Ishikawa (cell line): ENCODE measurements at regions not wholly inside any gene's neighbourhood (a gene's known extent, or its start where the extent isn't known, plus 50 kb on each side); places are given as distances from the start of the nearest gene placed in this dataset.

ENCODE experiments used
- CEBPB ChIP-seq: IDR thresholded peaks from 2 replicates; pipeline ENCODE4 v1.6.1; 2012
- CREB1 ChIP-seq: IDR thresholded peaks from 2 replicates; pipeline ENCODE4 v1.6.1; 2012; ENCODE audit warnings: low read depth
- EGR1 ChIP-seq: IDR thresholded peaks from 2 replicates; pipeline ENCODE4 v1.6.1; 2012
- EP300 ChIP-seq: IDR thresholded peaks from 2 replicates; pipeline ENCODE4 v1.6.1; 2012; ENCODE audit warnings: borderline replicate concordance
- FOXM1 ChIP-seq: IDR thresholded peaks from 2 replicates; pipeline ENCODE4 v1.6.1; 2012; ENCODE audit warnings: low read depth, borderline replicate concordance
- MAX ChIP-seq: IDR thresholded peaks from 2 replicates; pipeline ENCODE4 v1.6.1; 2012
- NFIC ChIP-seq: IDR thresholded peaks from 2 replicates; pipeline ENCODE4 v1.6.1; 2012
- RAD21 ChIP-seq: IDR thresholded peaks from 2 replicates; pipeline ENCODE4 v1.6.1; 2012; ENCODE audit warnings: low read depth
- REST ChIP-seq: IDR thresholded peaks from 2 replicates; pipeline ENCODE4 v1.6.1; 2012; ENCODE audit warnings: low read depth, mild to moderate bottlenecking
- TAF1 ChIP-seq: IDR thresholded peaks from 2 replicates; pipeline ENCODE4 v1.6.1; 2012; ENCODE audit warnings: low read depth, mild to moderate bottlenecking
- TCF12 ChIP-seq: IDR thresholded peaks from 2 replicates; pipeline ENCODE4 v1.6.1; 2012; ENCODE audit warnings: low read depth
- TEAD4 ChIP-seq: IDR thresholded peaks from 2 replicates; pipeline ENCODE4 v1.6.1; 2012
- USF1 ChIP-seq: IDR thresholded peaks from 2 replicates; pipeline ENCODE4 v1.6.1; 2012
- YY1 ChIP-seq: IDR thresholded peaks from 2 replicates; pipeline ENCODE4 v1.6.1; 2012; ENCODE audit warnings: low read depth
- ZBTB7A ChIP-seq: IDR thresholded peaks from 2 replicates; pipeline ENCODE4 v1.6.1; 2012; ENCODE audit warnings: low read depth

GRCh38 chr15:95170561-95171380 lies 939.4 kb downstream of the MCTP2 start:
- no peak for TF ChIP-seq CREB1
- TF ChIP-seq EGR1, result no peak
- no peak for TF ChIP-seq TCF12
- TF ChIP-seq ZBTB7A, result no peak
- no peak for TF ChIP-seq USF1
- TF ChIP-seq YY1, result no peak
- no peak for TF ChIP-seq FOXM1
- no peak for TF ChIP-seq RAD21

GRCh38 chr15:95171564-95171963 lies 940.2 kb downstream of the MCTP2 start:
- TF ChIP-seq CEBPB (no peak), TAF1 (no peak), USF1 (no peak)

- no peak for TF ChIP-seq REST
- no peak for TF ChIP-seq CREB1
- TF ChIP-seq CEBPB, result no peak
- no peak for TF ChIP-seq TCF12
These were observed 943.2 kb downstream of the MCTP2 start for GRCh38 chr15:95174301-95175259.

- TF ChIP-seq REST (no peak), TEAD4 (no peak), EGR1 (no peak), ZBTB7A (no peak), TCF12 (no peak), USF1 (no peak), FOXM1 (no peak), TAF1 (no peak), CEBPB (no peak), MAX (no peak), NFIC (no peak), RAD21 (no peak)
These were observed 944.7 kb downstream of the MCTP2 start for GRCh38 chr15:95175914-95176658.

GRCh38 chr15:95176794-95177577 lies 945.6 kb downstream of the MCTP2 start:
- no peak for TF ChIP-seq EGR1
- no peak for TF ChIP-seq TAF1
- TF ChIP-seq TEAD4, result no peak
- no peak for TF ChIP-seq YY1
- no peak for TF ChIP-seq CEBPB
- no peak for TF ChIP-seq RAD21
- no peak for TF ChIP-seq TCF12
- no peak for TF ChIP-seq MAX
- no peak for TF ChIP-seq ZBTB7A
- no peak for TF ChIP-seq FOXM1
- TF ChIP-seq NFIC, result no peak
- no peak for TF ChIP-seq EP300
- TF ChIP-seq CREB1, result no peak
- TF ChIP-seq USF1, result no peak
- no peak for TF ChIP-seq REST
